GM23338 (cell line): ENCODE measurements at regions not wholly inside any gene's neighbourhood (a gene's known extent, or its start where the extent isn't known, plus 50 kb on each side); places are given as distances from the start of the nearest gene placed in this dataset.

Source experiments
- ATAC-seq: fragments of 200-7000 bp; cut with Tn5 transposase; 3 replicates; pipeline ENCODE4 v1.9.1; 2020
- DNase-seq: peaks from one replicate; pipeline ENCODE4 v3.0.0-alpha.2; 2015; ENCODE audit warnings: low spot score
- H2AFZ ChIP-seq: fragments of 200-600 bp; sonication (generic); 2 replicates; pipeline ENCODE4 v1.8.0; 2016; ENCODE audit warnings: antibody characterized with exemption, mild to moderate bottlenecking, moderate library complexity
- H3F3A ChIP-seq: fragments of 200-600 bp; sonication (generic); replicated peaks from 2 replicates; pipeline ENCODE4 v1.8.0; 2017; ENCODE audit warnings: antibody characterized with exemption, mixed run types, low read depth
- H3K27ac ChIP-seq: fragments of 200-600 bp; sonication (generic); 2 replicates; pipeline ENCODE4 v1.6.1; 2016; ENCODE audit warnings: low read depth
- H3K27me3 ChIP-seq: fragments of 200-600 bp; sonication (generic); 2 replicates; pipeline ENCODE4 v1.8.0; 2016; ENCODE audit warnings: mild to moderate bottlenecking, mixed run types, moderate library complexity; ENCODE audit not compliant: insufficient read depth
- H3K36me3 ChIP-seq: fragments of 200-600 bp; sonication (generic); 2 replicates; pipeline ENCODE4 v1.8.0; 2016; ENCODE audit warnings: mild to moderate bottlenecking; ENCODE audit not compliant: insufficient read depth
- H3K4me1 ChIP-seq: fragments of 200-600 bp; sonication (generic); 2 replicates; pipeline ENCODE4 v1.8.0; 2016; ENCODE audit warnings: mild to moderate bottlenecking, moderate library complexity; ENCODE audit not compliant: insufficient read depth
- H3K4me2 ChIP-seq: fragments of 200-600 bp; sonication (generic); 2 replicates; pipeline ENCODE4 v1.7.1; 2017; ENCODE audit warnings: mixed run types
- H3K4me3 ChIP-seq: fragments of 200-600 bp; sonication (generic); 2 replicates; pipeline ENCODE4 v1.6.1; 2016; ENCODE audit warnings: mixed run types
- H3K79me2 ChIP-seq: fragments of 200-600 bp; sonication (generic); replicated peaks from 2 replicates; pipeline ENCODE4 v1.8.0; 2017; ENCODE audit warnings: mild to moderate bottlenecking; ENCODE audit not compliant: insufficient read depth
- H3K9me2 ChIP-seq: fragments of 200-600 bp; sonication (generic); 2 replicates; pipeline ENCODE4 v1.8.0; 2017; ENCODE audit not compliant: insufficient read depth
- H4K20me1 ChIP-seq: fragments of 200-600 bp; sonication (generic); replicated peaks from 2 replicates; pipeline ENCODE4 v1.8.0; 2017; ENCODE audit warnings: mild to moderate bottlenecking; ENCODE audit not compliant: insufficient read depth
- H3K27ac Mint-ChIP-seq: 2 replicates; pipeline ENCODE4 v1.8.0; 2020; ENCODE audit warnings: inconsistent platforms, mild to moderate bottlenecking, moderate library complexity, mixed read lengths
- H3K27me3 Mint-ChIP-seq: 3 replicates; pipeline ENCODE4 v1.8.0; 2022; ENCODE audit warnings: low read depth, mild to moderate bottlenecking, moderate library complexity, mixed read lengths, inconsistent platforms; ENCODE audit not compliant: insufficient read depth, poor library complexity
- H3K36me3 Mint-ChIP-seq: 3 replicates; pipeline ENCODE4 v1.8.0; 2021; ENCODE audit warnings: low read depth, mild to moderate bottlenecking, inconsistent platforms, moderate library complexity, mixed read lengths
- H3K4me1 Mint-ChIP-seq: 3 replicates; pipeline ENCODE4 v1.8.0; 2020; ENCODE audit warnings: mild to moderate bottlenecking, inconsistent platforms, mixed read lengths
- H3K4me3 Mint-ChIP-seq: 3 replicates; pipeline ENCODE4 v1.8.0; 2021; ENCODE audit warnings: moderate library complexity, mild to moderate bottlenecking, inconsistent platforms, mixed read lengths
- H3K9me3 Mint-ChIP-seq: 3 replicates; pipeline ENCODE4 v1.8.0; 2020; ENCODE audit warnings: moderate library complexity, mild to moderate bottlenecking, inconsistent platforms, mixed read lengths
- CREB1 ChIP-seq: fragments of 250-450 bp; sonication (Bioruptor Pico); IDR thresholded peaks from 2 replicates; pipeline ENCODE4 v1.5.0; 2020; ENCODE audit warnings: low read depth, mild to moderate bottlenecking, moderate library complexity
- EZH2 ChIP-seq: fragments of 200-600 bp; sonication (generic); IDR thresholded peaks from one replicate; pipeline ENCODE4 v1.8.0; 2017; ENCODE audit warnings: antibody characterized with exemption, mild to moderate bottlenecking, low read depth; ENCODE audit not compliant: unreplicated experiment
- EZH2phosphoT487 ChIP-seq: fragments of 200-600 bp; sonication (generic); IDR thresholded peaks from one replicate; pipeline ENCODE4 v1.8.1; 2018; ENCODE audit warnings: antibody characterized with exemption; ENCODE audit not compliant: unreplicated experiment
- JUNB ChIP-seq: IDR thresholded peaks from one replicate; pipeline ENCODE4 v1.6.1; 2016; ENCODE audit warnings: antibody characterized with exemption; ENCODE audit not compliant: unreplicated experiment
- NANOG ChIP-seq: IDR thresholded peaks from 2 replicates; pipeline ENCODE4 v1.6.1; 2016; ENCODE audit warnings: antibody characterized with exemption, borderline replicate concordance
- POLR2AphosphoS5 ChIP-seq: IDR thresholded peaks from 2 replicates; pipeline ENCODE4 v1.6.1; 2016; ENCODE audit warnings: antibody characterized with exemption, low read depth
- STAT1 ChIP-seq: IDR thresholded peaks from one replicate; pipeline ENCODE4 v1.6.1; 2016; ENCODE audit warnings: antibody characterized with exemption; ENCODE audit not compliant: unreplicated experiment
- ZNF114 ChIP-seq: fragments of 250-450 bp; sonication (Bioruptor Pico); IDR thresholded peaks from 2 replicates; pipeline ENCODE4 v1.5.0; 2020; ENCODE audit warnings: mild to moderate bottlenecking, moderate library complexity
- ZNF331 ChIP-seq: fragments of 250-450 bp; sonication (Bioruptor Pico); IDR thresholded peaks from 2 replicates; pipeline ENCODE4 v1.5.0; 2020; ENCODE audit warnings: low read depth, mild to moderate bottlenecking, moderate library complexity
- TF ChIP-seq, protein P1 (sequence below): IDR thresholded peaks from one replicate; pipeline ENCODE4 v1.6.1; 2018; ENCODE audit warnings: antibody characterized with exemption; ENCODE audit not compliant: unreplicated experiment
- TF ChIP-seq, protein P2 (sequence below), 2 experiments: fragments of 200-600 bp in 1 of 2; sonication (generic) in 1 of 2; conservative IDR thresholded peaks; 2 replicates each; pipeline versions ENCODE4 v1.5.1 to v1.6.1; 2016 to 2017; ENCODE audit warnings: antibody characterized with exemption in 2 of 2, low read depth in 2 of 2, mild to moderate bottlenecking in 2 of 2, moderate library complexity in 1 of 2
- TF ChIP-seq, protein P3 (sequence below): fragments of 250-450 bp; sonication (Bioruptor Pico); IDR thresholded peaks from 2 replicates; pipeline ENCODE4 v1.5.0; 2020; ENCODE audit warnings: mild to moderate bottlenecking, moderate library complexity
- TF ChIP-seq, protein P4 (sequence below): IDR thresholded peaks from 2 replicates; pipeline ENCODE4 v1.6.1; 2016; ENCODE audit warnings: antibody characterized with exemption

DNA sequence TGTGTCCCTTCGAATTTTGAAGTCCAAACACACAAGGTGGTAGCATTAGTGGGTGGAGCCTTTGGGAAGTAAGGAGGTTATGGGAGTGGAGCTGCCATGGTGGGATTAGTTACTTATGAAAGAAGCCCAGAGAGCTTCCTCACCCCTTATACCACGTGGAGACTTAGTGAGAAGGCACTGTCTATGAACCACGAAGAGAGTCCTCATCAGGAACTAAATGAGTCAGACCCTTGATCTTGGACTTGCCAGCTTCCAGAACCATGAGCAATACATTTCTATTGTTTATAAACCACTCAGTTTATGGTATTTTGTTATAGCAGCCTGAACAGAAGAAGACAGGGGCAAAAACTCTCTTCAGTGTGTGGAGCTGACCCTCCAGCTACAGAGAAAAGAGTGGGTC is 259.3 kb upstream of the AJAP1 start:
- Histone ChIP-seq H2AFZ (no peak overlapping the region), H4K20me1 (no peaks in the 10 kb centered on the region), H3F3A (no peaks in the 10 kb centered on the region), H3K4me1 (no peaks in the 10 kb centered on the region), H3K4me3 (no peak overlapping the region), H3K79me2 (no peaks in the 10 kb centered on the region), H3K36me3 (no peaks in the 10 kb centered on the region), H3K4me2 (no peak overlapping the region), H3K27ac (no peak overlapping the region), H3K9me2 (no peaks in the 10 kb centered on the region), H3K27me3 (no peaks in the 10 kb centered on the region)
- DNase-seq (no peak), ATAC-seq (no peak)
- H3K36me3 Mint-ChIP-seq: peaks cover 54% of the 10 kb centered on the region
- H3K9me3 Mint-ChIP-seq: peaks cover 100% of the 10 kb centered on the region
- no peak overlapping the region for H3K27ac Mint-ChIP-seq
- no peak overlapping the region for H3K4me3 Mint-ChIP-seq
- peaks cover 3% of the 10 kb centered on the region; the same call in 1 of the 3 replicates for H3K4me1 Mint-ChIP-seq
- no peak for TF ChIP-seq POLR2AphosphoS5
- TF ChIP-seq, protein P1, sequence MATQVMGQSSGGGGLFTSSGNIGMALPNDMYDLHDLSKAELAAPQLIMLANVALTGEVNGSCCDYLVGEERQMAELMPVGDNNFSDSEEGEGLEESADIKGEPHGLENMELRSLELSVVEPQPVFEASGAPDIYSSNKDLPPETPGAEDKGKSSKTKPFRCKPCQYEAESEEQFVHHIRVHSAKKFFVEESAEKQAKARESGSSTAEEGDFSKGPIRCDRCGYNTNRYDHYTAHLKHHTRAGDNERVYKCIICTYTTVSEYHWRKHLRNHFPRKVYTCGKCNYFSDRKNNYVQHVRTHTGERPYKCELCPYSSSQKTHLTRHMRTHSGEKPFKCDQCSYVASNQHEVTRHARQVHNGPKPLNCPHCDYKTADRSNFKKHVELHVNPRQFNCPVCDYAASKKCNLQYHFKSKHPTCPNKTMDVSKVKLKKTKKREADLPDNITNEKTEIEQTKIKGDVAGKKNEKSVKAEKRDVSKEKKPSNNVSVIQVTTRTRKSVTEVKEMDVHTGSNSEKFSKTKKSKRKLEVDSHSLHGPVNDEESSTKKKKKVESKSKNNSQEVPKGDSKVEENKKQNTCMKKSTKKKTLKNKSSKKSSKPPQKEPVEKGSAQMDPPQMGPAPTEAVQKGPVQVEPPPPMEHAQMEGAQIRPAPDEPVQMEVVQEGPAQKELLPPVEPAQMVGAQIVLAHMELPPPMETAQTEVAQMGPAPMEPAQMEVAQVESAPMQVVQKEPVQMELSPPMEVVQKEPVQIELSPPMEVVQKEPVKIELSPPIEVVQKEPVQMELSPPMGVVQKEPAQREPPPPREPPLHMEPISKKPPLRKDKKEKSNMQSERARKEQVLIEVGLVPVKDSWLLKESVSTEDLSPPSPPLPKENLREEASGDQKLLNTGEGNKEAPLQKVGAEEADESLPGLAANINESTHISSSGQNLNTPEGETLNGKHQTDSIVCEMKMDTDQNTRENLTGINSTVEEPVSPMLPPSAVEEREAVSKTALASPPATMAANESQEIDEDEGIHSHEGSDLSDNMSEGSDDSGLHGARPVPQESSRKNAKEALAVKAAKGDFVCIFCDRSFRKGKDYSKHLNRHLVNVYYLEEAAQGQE: no peak
- no peak for TF ChIP-seq JUNB
- TF ChIP-seq, protein P2, sequence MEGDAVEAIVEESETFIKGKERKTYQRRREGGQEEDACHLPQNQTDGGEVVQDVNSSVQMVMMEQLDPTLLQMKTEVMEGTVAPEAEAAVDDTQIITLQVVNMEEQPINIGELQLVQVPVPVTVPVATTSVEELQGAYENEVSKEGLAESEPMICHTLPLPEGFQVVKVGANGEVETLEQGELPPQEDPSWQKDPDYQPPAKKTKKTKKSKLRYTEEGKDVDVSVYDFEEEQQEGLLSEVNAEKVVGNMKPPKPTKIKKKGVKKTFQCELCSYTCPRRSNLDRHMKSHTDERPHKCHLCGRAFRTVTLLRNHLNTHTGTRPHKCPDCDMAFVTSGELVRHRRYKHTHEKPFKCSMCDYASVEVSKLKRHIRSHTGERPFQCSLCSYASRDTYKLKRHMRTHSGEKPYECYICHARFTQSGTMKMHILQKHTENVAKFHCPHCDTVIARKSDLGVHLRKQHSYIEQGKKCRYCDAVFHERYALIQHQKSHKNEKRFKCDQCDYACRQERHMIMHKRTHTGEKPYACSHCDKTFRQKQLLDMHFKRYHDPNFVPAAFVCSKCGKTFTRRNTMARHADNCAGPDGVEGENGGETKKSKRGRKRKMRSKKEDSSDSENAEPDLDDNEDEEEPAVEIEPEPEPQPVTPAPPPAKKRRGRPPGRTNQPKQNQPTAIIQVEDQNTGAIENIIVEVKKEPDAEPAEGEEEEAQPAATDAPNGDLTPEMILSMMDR (conservative IDR thresholded peaks at IDR 0.05; ENCODE audit: low read depth in 2 of 2): no peak
- TF ChIP-seq ZNF114 (CRISPR knock-in tag): no peak
- no peak for TF ChIP-seq ZNF331
- TF ChIP-seq EZH2phosphoT487: no peak
- no peak for TF ChIP-seq NANOG
- TF ChIP-seq, protein P3, sequence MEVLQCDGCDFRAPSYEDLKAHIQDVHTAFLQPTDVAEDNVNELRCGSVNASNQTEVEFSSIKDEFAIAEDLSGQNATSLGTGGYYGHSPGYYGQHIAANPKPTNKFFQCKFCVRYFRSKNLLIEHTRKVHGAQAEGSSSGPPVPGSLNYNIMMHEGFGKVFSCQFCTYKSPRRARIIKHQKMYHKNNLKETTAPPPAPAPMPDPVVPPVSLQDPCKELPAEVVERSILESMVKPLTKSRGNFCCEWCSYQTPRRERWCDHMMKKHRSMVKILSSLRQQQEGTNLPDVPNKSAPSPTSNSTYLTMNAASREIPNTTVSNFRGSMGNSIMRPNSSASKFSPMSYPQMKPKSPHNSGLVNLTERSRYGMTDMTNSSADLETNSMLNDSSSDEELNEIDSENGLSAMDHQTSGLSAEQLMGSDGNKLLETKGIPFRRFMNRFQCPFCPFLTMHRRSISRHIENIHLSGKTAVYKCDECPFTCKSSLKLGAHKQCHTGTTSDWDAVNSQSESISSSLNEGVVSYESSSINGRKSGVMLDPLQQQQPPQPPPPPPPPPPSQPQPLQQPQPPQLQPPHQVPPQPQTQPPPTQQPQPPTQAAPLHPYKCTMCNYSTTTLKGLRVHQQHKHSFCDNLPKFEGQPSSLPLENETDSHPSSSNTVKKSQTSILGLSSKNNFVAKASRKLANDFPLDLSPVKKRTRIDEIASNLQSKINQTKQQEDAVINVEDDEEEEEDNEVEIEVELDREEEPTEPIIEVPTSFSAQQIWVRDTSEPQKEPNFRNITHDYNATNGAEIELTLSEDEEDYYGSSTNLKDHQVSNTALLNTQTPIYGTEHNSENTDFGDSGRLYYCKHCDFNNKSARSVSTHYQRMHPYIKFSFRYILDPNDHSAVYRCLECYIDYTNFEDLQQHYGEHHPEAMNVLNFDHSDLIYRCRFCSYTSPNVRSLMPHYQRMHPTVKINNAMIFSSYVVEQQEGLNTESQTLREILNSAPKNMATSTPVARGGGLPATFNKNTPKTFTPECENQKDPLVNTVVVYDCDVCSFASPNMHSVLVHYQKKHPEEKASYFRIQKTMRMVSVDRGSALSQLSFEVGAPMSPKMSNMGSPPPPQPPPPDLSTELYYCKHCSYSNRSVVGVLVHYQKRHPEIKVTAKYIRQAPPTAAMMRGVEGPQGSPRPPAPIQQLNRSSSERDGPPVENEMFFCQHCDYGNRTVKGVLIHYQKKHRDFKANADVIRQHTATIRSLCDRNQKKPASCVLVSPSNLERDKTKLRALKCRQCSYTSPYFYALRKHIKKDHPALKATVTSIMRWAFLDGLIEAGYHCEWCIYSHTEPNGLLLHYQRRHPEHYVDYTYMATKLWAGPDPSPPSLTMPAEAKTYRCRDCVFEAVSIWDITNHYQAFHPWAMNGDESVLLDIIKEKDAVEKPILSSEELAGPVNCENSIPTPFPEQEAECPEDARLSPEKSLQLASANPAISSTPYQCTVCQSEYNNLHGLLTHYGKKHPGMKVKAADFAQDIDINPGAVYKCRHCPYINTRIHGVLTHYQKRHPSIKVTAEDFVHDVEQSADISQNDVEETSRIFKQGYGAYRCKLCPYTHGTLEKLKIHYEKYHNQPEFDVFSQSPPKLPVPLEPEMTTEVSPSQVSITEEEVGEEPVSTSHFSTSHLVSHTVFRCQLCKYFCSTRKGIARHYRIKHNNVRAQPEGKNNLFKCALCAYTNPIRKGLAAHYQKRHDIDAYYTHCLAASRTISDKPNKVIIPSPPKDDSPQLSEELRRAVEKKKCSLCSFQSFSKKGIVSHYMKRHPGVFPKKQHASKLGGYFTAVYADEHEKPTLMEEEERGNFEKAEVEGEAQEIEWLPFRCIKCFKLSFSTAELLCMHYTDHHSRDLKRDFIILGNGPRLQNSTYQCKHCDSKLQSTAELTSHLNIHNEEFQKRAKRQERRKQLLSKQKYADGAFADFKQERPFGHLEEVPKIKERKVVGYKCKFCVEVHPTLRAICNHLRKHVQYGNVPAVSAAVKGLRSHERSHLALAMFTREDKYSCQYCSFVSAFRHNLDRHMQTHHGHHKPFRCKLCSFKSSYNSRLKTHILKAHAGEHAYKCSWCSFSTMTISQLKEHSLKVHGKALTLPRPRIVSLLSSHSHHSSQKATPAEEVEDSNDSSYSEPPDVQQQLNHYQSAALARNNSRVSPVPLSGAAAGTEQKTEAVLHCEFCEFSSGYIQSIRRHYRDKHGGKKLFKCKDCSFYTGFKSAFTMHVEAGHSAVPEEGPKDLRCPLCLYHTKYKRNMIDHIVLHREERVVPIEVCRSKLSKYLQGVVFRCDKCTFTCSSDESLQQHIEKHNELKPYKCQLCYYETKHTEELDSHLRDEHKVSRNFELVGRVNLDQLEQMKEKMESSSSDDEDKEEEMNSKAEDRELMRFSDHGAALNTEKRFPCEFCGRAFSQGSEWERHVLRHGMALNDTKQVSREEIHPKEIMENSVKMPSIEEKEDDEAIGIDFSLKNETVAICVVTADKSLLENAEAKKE (CRISPR knock-in tag): no peak
- TF ChIP-seq, protein P4, sequence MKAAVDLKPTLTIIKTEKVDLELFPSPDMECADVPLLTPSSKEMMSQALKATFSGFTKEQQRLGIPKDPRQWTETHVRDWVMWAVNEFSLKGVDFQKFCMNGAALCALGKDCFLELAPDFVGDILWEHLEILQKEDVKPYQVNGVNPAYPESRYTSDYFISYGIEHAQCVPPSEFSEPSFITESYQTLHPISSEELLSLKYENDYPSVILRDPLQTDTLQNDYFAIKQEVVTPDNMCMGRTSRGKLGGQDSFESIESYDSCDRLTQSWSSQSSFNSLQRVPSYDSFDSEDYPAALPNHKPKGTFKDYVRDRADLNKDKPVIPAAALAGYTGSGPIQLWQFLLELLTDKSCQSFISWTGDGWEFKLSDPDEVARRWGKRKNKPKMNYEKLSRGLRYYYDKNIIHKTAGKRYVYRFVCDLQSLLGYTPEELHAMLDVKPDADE: no peak
- TF ChIP-seq EZH2: no peak
- no peak for TF ChIP-seq STAT1
- TF ChIP-seq CREB1 (CRISPR knock-in tag): no peak
- H3K27me3 Mint-ChIP-seq: peaks cover 8% of the 10 kb centered on the region
